ENCODE measurements at regions not wholly inside any gene's neighbourhood (a gene's known extent, or its start where the extent isn't known, plus 50 kb on each side); places are given as distances from the start of the nearest gene placed in this dataset.

DNA sequence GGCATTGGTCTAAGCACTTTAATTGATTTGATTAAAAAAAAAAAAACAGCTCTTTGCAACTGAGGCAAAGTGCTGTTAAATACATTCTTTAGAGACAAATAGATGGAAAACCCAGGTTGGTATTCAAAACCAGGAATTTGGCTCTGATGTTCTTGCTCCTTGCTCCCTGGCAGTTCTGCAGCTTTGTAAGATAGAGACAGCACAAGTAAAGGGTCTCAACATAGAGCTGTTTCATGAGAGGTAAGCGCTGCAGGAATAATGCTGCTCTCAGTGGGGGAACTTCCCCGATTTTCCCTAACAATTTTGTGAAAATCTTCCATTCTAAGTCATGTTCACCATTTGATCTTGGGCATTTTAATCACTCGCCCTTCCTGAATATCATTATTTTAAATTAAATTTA lies 479.5 kb upstream of the HS3ST1 start:
- H3K4me1 ChIP-seq (ENCODE audit: insufficient read depth, low read length) = no peaks in the 10 kb centered on the region
- no peak for ATAC-seq (ENCODE audit: poor library complexity)
- TF ChIP-seq, protein P1, sequence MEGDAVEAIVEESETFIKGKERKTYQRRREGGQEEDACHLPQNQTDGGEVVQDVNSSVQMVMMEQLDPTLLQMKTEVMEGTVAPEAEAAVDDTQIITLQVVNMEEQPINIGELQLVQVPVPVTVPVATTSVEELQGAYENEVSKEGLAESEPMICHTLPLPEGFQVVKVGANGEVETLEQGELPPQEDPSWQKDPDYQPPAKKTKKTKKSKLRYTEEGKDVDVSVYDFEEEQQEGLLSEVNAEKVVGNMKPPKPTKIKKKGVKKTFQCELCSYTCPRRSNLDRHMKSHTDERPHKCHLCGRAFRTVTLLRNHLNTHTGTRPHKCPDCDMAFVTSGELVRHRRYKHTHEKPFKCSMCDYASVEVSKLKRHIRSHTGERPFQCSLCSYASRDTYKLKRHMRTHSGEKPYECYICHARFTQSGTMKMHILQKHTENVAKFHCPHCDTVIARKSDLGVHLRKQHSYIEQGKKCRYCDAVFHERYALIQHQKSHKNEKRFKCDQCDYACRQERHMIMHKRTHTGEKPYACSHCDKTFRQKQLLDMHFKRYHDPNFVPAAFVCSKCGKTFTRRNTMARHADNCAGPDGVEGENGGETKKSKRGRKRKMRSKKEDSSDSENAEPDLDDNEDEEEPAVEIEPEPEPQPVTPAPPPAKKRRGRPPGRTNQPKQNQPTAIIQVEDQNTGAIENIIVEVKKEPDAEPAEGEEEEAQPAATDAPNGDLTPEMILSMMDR (IDR thresholded peaks at IDR 0.05) = no peak
- H3K4me3 Mint-ChIP-seq = no peak overlapping the region
- no peaks in the 10 kb centered on the region for H3K4me1 Mint-ChIP-seq (ENCODE audit: low read depth)
- H3K36me3 ChIP-seq (ENCODE audit: insufficient read depth, low read length) = no peaks in the 10 kb centered on the region
- peaks cover 0 to 4% of the 10 kb centered on the region in 2 experiments for H3K9me3 ChIP-seq (ENCODE audit: control insufficient read depth in 1 of 2, insufficient read depth in 1 of 2, low read length in 2 of 2)
- no peak overlapping the region for H3K27ac Mint-ChIP-seq
- H3K27me3 Mint-ChIP-seq = no peaks in the 10 kb centered on the region
- ChIA-PET CTCF (no interaction called here), POLR2A (no interaction called here)
- no peaks in the 10 kb centered on the region for H3K9me3 Mint-ChIP-seq
- intact Hi-C loops (cut with DNase I, micrococcal nuclease) = no loop called here
- H3K36me3 Mint-ChIP-seq (ENCODE audit: low read depth) = no peaks in the 10 kb centered on the region
- no peak for DNase-seq
- H3K27me3 ChIP-seq (ENCODE audit: control insufficient read depth in 1 of 2, insufficient read depth in 2 of 2, low read length in 2 of 2) = no peaks in the 10 kb centered on the region
- H3K4me3 ChIP-seq (ENCODE audit: low read length) = no peak overlapping the region
- H3K27ac ChIP-seq (ENCODE audit: low read depth in 1 of 2, low read length in 2 of 2) = no peak overlapping the region

DNA sequence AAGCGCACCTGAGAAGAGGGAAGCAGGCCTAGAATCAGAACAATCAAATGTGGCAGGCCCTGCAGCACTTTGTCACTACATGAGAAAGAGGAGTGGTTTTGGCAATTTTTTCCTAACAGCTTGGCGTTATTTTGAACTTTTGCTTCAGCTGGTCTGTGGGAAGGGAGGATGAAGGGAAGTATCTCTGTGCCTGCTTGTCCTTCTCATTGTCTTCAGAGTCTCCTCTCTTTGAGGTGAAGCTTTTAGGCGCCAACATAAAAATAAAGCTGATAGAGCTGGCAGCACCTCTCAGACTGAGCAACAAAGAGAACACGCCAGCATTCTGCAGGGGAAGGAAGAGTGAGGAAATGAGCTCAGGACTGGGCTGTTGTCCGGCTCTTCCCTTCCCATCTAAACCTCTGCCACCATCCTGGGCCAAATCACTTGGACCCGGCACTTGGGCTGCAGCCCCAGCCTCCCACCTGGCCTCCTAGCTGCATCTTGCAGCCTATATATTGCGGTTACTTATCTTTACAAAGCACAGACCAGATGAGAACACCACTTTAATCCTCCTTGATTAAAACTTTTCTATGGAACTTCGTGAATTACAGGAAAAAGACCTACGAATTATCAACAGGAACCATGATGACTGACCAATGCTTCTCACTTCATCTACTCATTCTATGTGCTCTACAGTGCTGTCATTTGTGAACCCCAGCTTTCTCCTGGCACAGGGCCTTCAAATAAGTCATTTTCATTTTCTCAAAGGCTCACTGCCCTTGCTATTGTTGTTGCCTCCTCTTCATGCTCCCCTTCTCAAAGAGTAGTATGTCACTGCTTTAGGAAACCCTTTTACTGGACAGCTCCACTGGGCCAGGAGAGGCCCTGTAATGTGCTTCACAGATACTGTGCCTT lies 476.4 kb upstream of the HS3ST1 start:
- intact Hi-C loops (cut with DNase I, micrococcal nuclease) = no loop called here
- no peak overlapping the region for H3K27ac Mint-ChIP-seq
- POLR2A ChIA-PET = no interaction called here

DNA sequence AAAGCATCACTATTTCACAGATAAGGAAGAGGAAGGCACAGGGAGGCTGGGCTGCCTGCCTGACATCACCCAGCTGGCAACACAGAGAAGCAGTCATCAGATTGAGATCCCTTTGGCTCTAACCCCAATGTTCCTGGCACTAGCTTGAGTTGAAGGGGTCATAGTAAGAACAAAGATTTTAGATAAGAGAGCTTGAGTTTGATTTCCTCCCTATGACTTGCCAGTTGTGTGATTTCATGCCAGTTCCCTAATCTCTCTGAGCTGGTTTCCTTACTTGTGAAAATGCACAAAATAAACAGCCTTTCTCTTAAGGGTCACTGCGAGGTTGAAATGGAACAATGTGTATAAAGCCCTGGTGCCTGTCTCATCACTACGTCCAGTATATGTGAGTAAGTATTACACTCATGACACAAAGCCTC lies 475.4 kb upstream of the HS3ST1 start:
- intact Hi-C loops (cut with DNase I, micrococcal nuclease) = no loop called here
- H3K36me3 Mint-ChIP-seq (ENCODE audit: low read depth) = no peaks in the 10 kb centered on the region
- H3K4me1 ChIP-seq (ENCODE audit: insufficient read depth, low read length) = no peaks in the 10 kb centered on the region
- no peaks in the 10 kb centered on the region for H3K27me3 ChIP-seq (ENCODE audit: control insufficient read depth in 1 of 2, insufficient read depth in 2 of 2, low read length in 2 of 2)
- ChIA-PET CTCF (no interaction called here), POLR2A (interaction anchor here (0.6 kb wide), 1 partner anchor 21 kb away, joined by 3 read pairs; no protein-coding TSS in a partner anchor)
- H3K27ac ChIP-seq (ENCODE audit: low read depth in 1 of 2, low read length in 2 of 2) = no peak overlapping the region
- no peak overlapping the region for H3K4me3 ChIP-seq (ENCODE audit: low read length)
- TF ChIP-seq, protein P1 (IDR thresholded peaks at IDR 0.05) = no peak
- no peaks in the 10 kb centered on the region for H3K27me3 Mint-ChIP-seq
- no peak overlapping the region for H3K27ac Mint-ChIP-seq
- H3K4me1 Mint-ChIP-seq (ENCODE audit: low read depth) = no peaks in the 10 kb centered on the region
- H3K9me3 ChIP-seq (ENCODE audit: control insufficient read depth in 1 of 2, insufficient read depth in 1 of 2, low read length in 2 of 2) = peaks cover 0 to 4% of the 10 kb centered on the region in 2 experiments
- no peaks in the 10 kb centered on the region for H3K9me3 Mint-ChIP-seq
- H3K4me3 Mint-ChIP-seq = no peak overlapping the region
- ATAC-seq (ENCODE audit: poor library complexity) = no peak
- H3K36me3 ChIP-seq (ENCODE audit: insufficient read depth, low read length) = no peaks in the 10 kb centered on the region
- no peak for DNase-seq

More for the DNA sequence above, 476.4 kb upstream of the HS3ST1 start:
- H3K9me3 Mint-ChIP-seq = no peaks in the 10 kb centered on the region
- Histone ChIP-seq H3K27ac (ENCODE audit: low read depth in 1 of 2, low read length in 2 of 2) (no peak overlapping the region), H3K4me3 (ENCODE audit: low read length) (no peak overlapping the region), H3K9me3 (ENCODE audit: control insufficient read depth in 1 of 2, insufficient read depth in 1 of 2, low read length in 2 of 2) (peaks cover 0 to 4% of the 10 kb centered on the region in 2 experiments), H3K36me3 (ENCODE audit: insufficient read depth, low read length) (no peaks in the 10 kb centered on the region), H3K27me3 (ENCODE audit: control insufficient read depth in 1 of 2, insufficient read depth in 2 of 2, low read length in 2 of 2) (no peaks in the 10 kb centered on the region), H3K4me1 (ENCODE audit: insufficient read depth, low read length) (no peaks in the 10 kb centered on the region)
- no peak for DNase-seq
- no peak for ATAC-seq (ENCODE audit: poor library complexity)
- H3K4me1 Mint-ChIP-seq (ENCODE audit: low read depth) = no peaks in the 10 kb centered on the region
- CTCF ChIA-PET = no interaction called here
- H3K36me3 Mint-ChIP-seq (ENCODE audit: low read depth) = no peaks in the 10 kb centered on the region
- no peak overlapping the region for H3K4me3 Mint-ChIP-seq
- H3K27me3 Mint-ChIP-seq = no peaks in the 10 kb centered on the region
- TF ChIP-seq, protein P1 (IDR thresholded peaks at IDR 0.05) = no peak
